Peyer's patch (tissue), 4 donors: ENCODE measurements at regions not wholly inside any gene's neighbourhood (a gene's known extent, or its start where the extent isn't known, plus 50 kb on each side); places are given as distances from the start of the nearest gene placed in this dataset.

Experiments used
- CTCF ChIP-seq, 6 experiments: fragments of 450-650 bp in 4 of 6; fragments of 200-600 bp in 2 of 6; sonication (generic) in 1 of 6; IDR thresholded peaks; one replicate each; pipeline ENCODE4 v1.5.1; 2017 to 2019; ENCODE audit warnings: antibody characterized with exemption in 6 of 6, mild to moderate bottlenecking in 3 of 6, moderate library complexity in 1 of 6
- POLR2A ChIP-seq, 2 donors: fragments of 450-650 bp; IDR thresholded peaks; one replicate each; pipeline ENCODE4 v1.5.1; 2017; ENCODE audit warnings: antibody characterized with exemption in 2 of 2, mild to moderate bottlenecking in 2 of 2, moderate library complexity in 2 of 2

- no peak for TF ChIP-seq POLR2A (IDR thresholded peaks at IDR 0.05)
- no peak for TF ChIP-seq CTCF (IDR thresholded peaks at IDR 0.05)
Measured at GRCh38 chr14:51155326-51155725, 60.4 kb upstream of the TRIM9 start.
